ENCODE measurements at regions not wholly inside any gene's neighbourhood (a gene's known extent, or its start where the extent isn't known, plus 50 kb on each side); places are given as distances from the start of the nearest gene placed in this dataset.

DNA sequence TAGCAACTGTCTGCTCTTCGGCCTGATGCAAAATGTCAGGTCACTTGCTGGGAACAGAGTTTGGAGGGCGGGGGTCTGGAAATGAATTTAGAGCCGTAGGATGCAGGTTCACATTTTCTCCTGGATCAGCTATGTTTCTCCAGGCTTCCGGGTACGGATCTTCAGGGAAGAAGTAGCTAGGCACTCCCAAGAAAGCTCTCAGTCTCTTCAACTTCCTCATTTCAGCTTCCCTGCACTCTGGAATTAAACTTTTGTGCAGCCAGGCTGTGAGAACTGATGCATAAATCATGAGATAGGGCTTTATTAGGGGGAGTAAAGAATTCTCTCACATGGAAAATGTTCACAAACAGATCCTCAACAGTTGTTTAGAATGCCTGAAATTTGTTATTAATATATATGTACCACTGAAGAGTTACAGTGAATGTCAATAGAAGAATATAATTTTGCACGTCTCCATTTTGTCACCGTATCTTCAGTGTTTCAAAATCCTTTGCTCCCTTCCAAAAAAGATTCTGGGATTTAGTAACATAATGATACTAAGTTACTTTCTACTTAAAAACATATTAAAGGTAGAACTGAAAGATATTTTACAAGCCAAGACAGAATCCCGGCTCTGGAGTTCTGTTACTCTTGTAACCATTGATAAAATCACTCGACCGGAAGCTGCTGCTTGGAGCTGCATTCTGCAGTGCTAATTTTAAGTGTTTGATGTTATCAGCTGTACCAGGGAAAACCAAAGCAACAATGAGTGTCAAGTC is 178.5 kb upstream of the P2RY1 start:
- Histone ChIP-seq H3K27ac (no peak overlapping the region), H3K4me3 (no peak overlapping the region), H3K4me1 (no peaks in the 10 kb centered on the region), H3K9me3 (peaks cover 0 to 7% (median 5%) of the 10 kb centered on the region in 3 donors), H3K27me3 (no peaks in the 10 kb centered on the region), H3K36me3 (no peaks in the 10 kb centered on the region)
- intact Hi-C loops (cut with DNase I; ENCODE audit: low total_unique reads) = no loop called here
- DNase-seq = no peak
- TF ChIP-seq CTCF (IDR thresholded peaks at IDR 0.05) = no peak

GRCh38 chr3:152656972-152657355 is 178.0 kb upstream of the P2RY1 start:
- no peak overlapping the region for H3K27ac ChIP-seq
- TF ChIP-seq CTCF (IDR thresholded peaks at IDR 0.05) = no peak
- intact Hi-C loops (cut with DNase I; ENCODE audit: low total_unique reads) = no loop called here

DNA sequence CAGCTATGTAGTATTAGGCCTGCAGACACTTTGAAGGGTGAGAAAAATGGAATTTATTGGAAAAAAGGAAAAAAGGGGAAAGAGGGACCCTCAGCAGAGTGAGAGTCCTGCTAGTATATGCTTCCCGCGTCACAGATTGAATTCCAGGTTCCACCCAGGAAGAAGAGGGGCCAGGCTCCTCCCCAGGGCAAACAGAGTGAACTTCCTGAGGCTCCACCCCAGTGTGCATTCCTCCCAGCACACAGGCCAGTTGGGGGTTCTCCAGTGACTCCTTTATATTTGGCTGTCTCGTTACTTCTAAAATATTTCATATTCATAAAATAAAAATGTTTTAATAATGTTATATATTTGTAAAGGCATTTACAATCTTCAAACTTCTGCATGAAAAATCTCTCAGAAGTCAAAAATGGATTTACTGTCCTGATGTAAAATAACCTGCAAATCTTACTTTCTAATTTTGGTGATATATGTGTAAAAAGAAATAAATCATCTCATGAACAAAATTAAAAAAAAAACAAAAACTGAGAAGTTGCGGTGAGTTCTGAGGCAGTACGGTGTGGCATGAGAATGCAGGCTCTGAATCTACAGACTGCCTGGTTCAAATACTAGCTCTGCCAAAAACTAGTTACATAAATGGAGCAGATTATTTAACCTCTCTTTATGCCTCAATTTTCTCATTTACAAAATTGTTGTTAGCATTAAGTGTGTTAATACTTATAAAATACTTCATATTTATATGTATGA is 175.8 kb upstream of the P2RY1 start:
- intact Hi-C loops (cut with DNase I; ENCODE audit: low total_unique reads) = no loop called here
- Histone ChIP-seq H3K4me3 (no peak overlapping the region), H3K4me1 (no peaks in the 10 kb centered on the region), H3K27me3 (no peaks in the 10 kb centered on the region), H3K36me3 (no peaks in the 10 kb centered on the region), H3K27ac (no peak overlapping the region), H3K9me3 (peaks cover 0 to 7% (median 5%) of the 10 kb centered on the region in 3 donors)
- TF ChIP-seq CTCF (IDR thresholded peaks at IDR 0.05) = no peak
- DNase-seq = no peak

More at GRCh38 chr3:152656972-152657355, 178.0 kb upstream of the P2RY1 start:
- Histone ChIP-seq H3K27me3 (no peaks in the 10 kb centered on the region), H3K4me1 (no peaks in the 10 kb centered on the region), H3K9me3 (peaks cover 0 to 7% (median 5%) of the 10 kb centered on the region in 3 donors), H3K4me3 (no peak overlapping the region), H3K36me3 (no peaks in the 10 kb centered on the region)
- no peak for DNase-seq

GRCh38 chr3:152662157-152662556 is 172.8 kb upstream of the P2RY1 start:
- no peak overlapping the region for H3K4me3 ChIP-seq
- peaks cover 0 to 7% (median 5%) of the 10 kb centered on the region in 3 donors for H3K9me3 ChIP-seq
- no peaks in the 10 kb centered on the region for H3K36me3 ChIP-seq
- no peak overlapping the region for H3K27ac ChIP-seq
- no peaks in the 10 kb centered on the region for H3K27me3 ChIP-seq
- no peaks in the 10 kb centered on the region for H3K4me1 ChIP-seq
- TF ChIP-seq CTCF (IDR thresholded peaks at IDR 0.05) = no peak
- DNase-seq = no peak
- intact Hi-C loops (cut with DNase I; ENCODE audit: low total_unique reads) = no loop called here

DNA sequence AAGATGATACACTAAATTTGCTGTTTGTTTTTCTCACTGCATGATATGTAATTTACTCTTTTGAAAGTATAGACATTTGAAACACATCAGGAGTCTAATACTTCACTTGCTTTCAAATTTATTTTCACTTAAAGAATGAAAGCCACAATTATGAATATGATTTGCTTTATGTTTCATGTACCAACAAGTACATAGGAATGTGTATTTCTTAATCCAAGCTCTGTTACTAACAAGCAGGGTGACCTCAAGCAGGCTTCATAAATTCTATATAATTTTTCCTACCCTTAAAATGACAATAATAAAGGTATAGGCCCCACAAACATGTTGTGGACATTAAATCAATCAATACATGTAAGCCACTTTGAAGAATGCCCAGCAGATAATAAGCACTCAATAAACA is 170.2 kb upstream of the P2RY1 start:
- Histone ChIP-seq H3K4me1 (no peaks in the 10 kb centered on the region), H3K27ac (no peak overlapping the region), H3K36me3 (no peaks in the 10 kb centered on the region), H3K4me3 (no peak overlapping the region), H3K9me3 (peaks cover 0 to 7% (median 5%) of the 10 kb centered on the region in 3 donors), H3K27me3 (no peaks in the 10 kb centered on the region)
- no peak for TF ChIP-seq CTCF (IDR thresholded peaks at IDR 0.05)
- no peak for DNase-seq
- intact Hi-C loops (cut with DNase I; ENCODE audit: low total_unique reads) = no loop called here
